BJ (cell line): ENCODE measurements at regions not wholly inside any gene's neighbourhood (a gene's known extent, or its start where the extent isn't known, plus 50 kb on each side); places are given as distances from the start of the nearest gene placed in this dataset.

Experiments used
- CTCF ChIA-PET: fragments of 350-600 bp; formaldehyde crosslinking; extraction: SDS; loops from one replicate; lab custom pipeline; 2021; ENCODE audit warnings: antibody characterized with exemption, inconsistent platforms; lab: Yijun Ruan, JAX
- POLR2A ChIA-PET: fragments of 300-600 bp; sonication (Branson Sonifier 250); formaldehyde crosslinking; extraction: SDS; loops from one replicate; lab custom pipeline; 2021; ENCODE audit warnings: antibody characterized with exemption; lab: Charles Lee
- DNase-seq: peaks from one replicate; pipeline ENCODE4 v3.0.0-alpha.2; 2011; ENCODE audit warnings: low read depth
- H3K27me3 ChIP-seq: 2 replicates; pipeline ENCODE4 v1.6.0; 2011; ENCODE audit warnings: low read length; ENCODE audit not compliant: control insufficient read depth, insufficient read depth
- H3K36me3 ChIP-seq: 2 replicates; pipeline ENCODE4 v1.5.1; 2011; ENCODE audit warnings: low read length; ENCODE audit not compliant: control insufficient read depth, insufficient read depth
- H3K4me3 ChIP-seq: 2 replicates; pipeline ENCODE4 v1.5.1; 2011; ENCODE audit warnings: low read depth, mild to moderate bottlenecking, control low read depth, low read length
- TF ChIP-seq, protein P1 (sequence below): IDR thresholded peaks from 2 replicates; pipeline ENCODE4 v1.5.1; 2011; ENCODE audit warnings: low read depth, mild to moderate bottlenecking, control low read depth, inconsistent platforms, low read length, moderate library complexity; ENCODE audit not compliant: insufficient read depth

DNA sequence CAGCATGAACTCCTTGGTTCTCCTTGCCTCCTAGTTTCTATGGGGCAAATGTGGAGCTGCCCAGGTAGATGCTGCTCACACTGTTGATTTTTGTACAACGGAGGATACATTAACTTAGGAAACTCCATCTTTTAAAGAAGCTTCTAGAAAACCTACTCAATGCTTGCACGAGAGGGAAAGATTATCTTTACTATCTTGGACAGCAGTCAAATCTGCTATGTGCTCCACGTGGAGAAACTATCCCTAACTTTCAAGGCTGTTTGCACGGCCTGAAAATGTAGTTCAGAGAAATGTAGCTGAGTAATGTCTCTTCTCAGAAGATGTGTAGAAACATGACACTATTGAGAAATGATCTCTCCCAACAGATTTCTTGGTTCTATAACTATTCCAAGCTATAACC lies 1530.9 kb upstream of the PABPC4L start:
- DNase-seq: no peak
- H3K27me3 ChIP-seq: no peaks in the 10 kb centered on the region
- no peak overlapping the region for H3K4me3 ChIP-seq
- TF ChIP-seq, protein P1, sequence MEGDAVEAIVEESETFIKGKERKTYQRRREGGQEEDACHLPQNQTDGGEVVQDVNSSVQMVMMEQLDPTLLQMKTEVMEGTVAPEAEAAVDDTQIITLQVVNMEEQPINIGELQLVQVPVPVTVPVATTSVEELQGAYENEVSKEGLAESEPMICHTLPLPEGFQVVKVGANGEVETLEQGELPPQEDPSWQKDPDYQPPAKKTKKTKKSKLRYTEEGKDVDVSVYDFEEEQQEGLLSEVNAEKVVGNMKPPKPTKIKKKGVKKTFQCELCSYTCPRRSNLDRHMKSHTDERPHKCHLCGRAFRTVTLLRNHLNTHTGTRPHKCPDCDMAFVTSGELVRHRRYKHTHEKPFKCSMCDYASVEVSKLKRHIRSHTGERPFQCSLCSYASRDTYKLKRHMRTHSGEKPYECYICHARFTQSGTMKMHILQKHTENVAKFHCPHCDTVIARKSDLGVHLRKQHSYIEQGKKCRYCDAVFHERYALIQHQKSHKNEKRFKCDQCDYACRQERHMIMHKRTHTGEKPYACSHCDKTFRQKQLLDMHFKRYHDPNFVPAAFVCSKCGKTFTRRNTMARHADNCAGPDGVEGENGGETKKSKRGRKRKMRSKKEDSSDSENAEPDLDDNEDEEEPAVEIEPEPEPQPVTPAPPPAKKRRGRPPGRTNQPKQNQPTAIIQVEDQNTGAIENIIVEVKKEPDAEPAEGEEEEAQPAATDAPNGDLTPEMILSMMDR: no peak
- no peaks in the 10 kb centered on the region for H3K36me3 ChIP-seq
- ChIA-PET POLR2A (no interaction called here), CTCF (no interaction called here)

- Histone ChIP-seq H3K36me3 (no peaks in the 10 kb centered on the region), H3K4me3 (no peak overlapping the region), H3K27me3 (no peaks in the 10 kb centered on the region)
- TF ChIP-seq, protein P1: no peak
- ChIA-PET CTCF (no interaction called here), POLR2A (no interaction called here)
- no peak for DNase-seq
These were observed 1530.1 kb upstream of the PABPC4L start for GRCh38 chr4:135731682-135732081.

DNA sequence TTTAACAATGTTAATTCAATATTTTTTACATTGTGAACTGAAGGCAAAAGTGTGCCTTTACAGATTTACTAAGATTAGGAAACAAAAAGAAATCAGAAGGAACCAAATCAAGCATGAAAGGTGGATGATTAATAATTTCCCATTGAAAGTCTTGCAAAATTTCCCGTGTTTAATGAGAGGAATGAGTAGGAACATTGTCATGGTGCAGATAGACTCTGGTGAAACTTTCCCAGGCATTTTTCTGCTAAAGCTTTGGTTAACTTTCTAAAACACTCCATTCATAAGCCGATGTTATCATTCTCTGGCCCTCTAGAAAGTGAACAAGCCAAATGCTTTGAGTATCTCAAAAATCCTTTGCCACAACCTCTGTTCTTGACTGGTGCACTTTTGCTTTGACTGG lies 1522.8 kb upstream of the PABPC4L start:
- DNase-seq: no peak
- H3K27me3 ChIP-seq: no peaks in the 10 kb centered on the region
- POLR2A ChIA-PET: no interaction called here
- no peaks in the 10 kb centered on the region for H3K36me3 ChIP-seq
- TF ChIP-seq, protein P1: no peak
- H3K4me3 ChIP-seq: no peak overlapping the region
- CTCF ChIA-PET: no interaction called here

GRCh38 chr4:135718019-135718418 lies 1516.4 kb upstream of the PABPC4L start:
- TF ChIP-seq, protein P1: no peak
- no peaks in the 10 kb centered on the region for H3K27me3 ChIP-seq
- no peak overlapping the region for H3K4me3 ChIP-seq
- ChIA-PET CTCF (no interaction called here), POLR2A (no interaction called here)
- H3K36me3 ChIP-seq: no peaks in the 10 kb centered on the region
- DNase-seq: no peak

- TF ChIP-seq, protein P1: no peak
- ChIA-PET POLR2A (no interaction called here), CTCF (no interaction called here)
- no peaks in the 10 kb centered on the region for H3K36me3 ChIP-seq
- no peaks in the 10 kb centered on the region for H3K27me3 ChIP-seq
- H3K4me3 ChIP-seq: no peak overlapping the region
- no peak for DNase-seq
These were observed 1503.8 kb upstream of the PABPC4L start for GRCh38 chr4:135705343-135705742.
